IMR-90 (cell line): ENCODE measurements at regions not wholly inside any gene's neighbourhood (a gene's known extent, or its start where the extent isn't known, plus 50 kb on each side); places are given as distances from the start of the nearest gene placed in this dataset.

Experiments used
- ATAC-seq: fragments of 200-7000 bp; cut with Tn5 transposase; 2 replicates; pipeline ENCODE4 v1.9.1; 2020; ENCODE audit warnings: low read depth, mild to moderate bottlenecking, moderate library complexity
- BruUV-seq: library from RNA; stranded (reverse); fragments of 400-500 nt; replicated peaks from 2 replicates; lab custom pipeline; 2021; lab: Mats Ljungman, UMichigan
- CTCF ChIA-PET: fragments of 300-600 bp; formaldehyde crosslinking; extraction: SDS; loops from one replicate; lab custom pipeline; 2021; ENCODE audit warnings: antibody characterized with exemption; lab: Yijun Ruan, JAX
- POLR2A ChIA-PET: fragments of 300-600 bp; sonication (Branson Sonifier 250); formaldehyde crosslinking; loops from one replicate; lab custom pipeline; 2022; ENCODE audit warnings: antibody characterized with exemption; ENCODE audit not compliant: unreplicated experiment; lab: Charles Lee
- DNase-seq: peaks from one replicate; pipeline ENCODE4 v3.0.0; 2013
- H2AFZ ChIP-seq: replicated peaks from 2 replicates; pipeline ENCODE3; 2013; ENCODE audit warnings: low read length, mild to moderate bottlenecking; ENCODE audit not compliant: poor library complexity
- H2AK5ac ChIP-seq: 2 replicates; pipeline ENCODE4 v1.6.1; 2013; ENCODE audit warnings: low read depth, low read length, inconsistent platforms
- H2AK9ac ChIP-seq: replicated peaks from 2 replicates; pipeline ENCODE3; 2013; ENCODE audit warnings: mild to moderate bottlenecking, low read depth, low read length, moderate library complexity; ENCODE audit not compliant: poor library complexity
- H2BK120ac ChIP-seq: 2 replicates; pipeline ENCODE4 v1.6.1; 2013; ENCODE audit warnings: low read depth, low read length, inconsistent platforms
- H2BK15ac ChIP-seq: 3 replicates; pipeline ENCODE4 v1.6.1; 2013; ENCODE audit warnings: low read depth, low read length, inconsistent platforms
- H2BK20ac ChIP-seq: 2 replicates; pipeline ENCODE4 v1.6.1; 2013; ENCODE audit warnings: low read depth, mild to moderate bottlenecking, inconsistent platforms, low read length, moderate library complexity
- H2BK5ac ChIP-seq: 2 replicates; pipeline ENCODE4 v1.6.1; 2013; ENCODE audit warnings: mild to moderate bottlenecking, low read depth, low read length, inconsistent platforms; ENCODE audit not compliant: poor library complexity, severe bottlenecking
- H3K14ac ChIP-seq: replicated peaks from 2 replicates; pipeline ENCODE4 v1.6.1; 2013; ENCODE audit warnings: low read depth, low read length, inconsistent platforms
- H3K18ac ChIP-seq: 2 replicates; pipeline ENCODE4 v1.6.1; 2013; ENCODE audit warnings: low read depth, low read length, control low read depth
- H3K23ac ChIP-seq: 2 replicates; pipeline ENCODE4 v1.6.1; 2013; ENCODE audit warnings: low read depth, low read length, inconsistent platforms
- H3K27ac ChIP-seq: 2 replicates; pipeline ENCODE4 v1.5.1; 2013; ENCODE audit warnings: mild to moderate bottlenecking, control low read depth, low read length; ENCODE audit not compliant: insufficient read depth
- H3K27me3 ChIP-seq: 2 replicates; pipeline ENCODE4 v1.6.1; 2013; ENCODE audit warnings: low read length; ENCODE audit not compliant: control insufficient read depth, insufficient read depth
- H3K36me3 ChIP-seq: 2 replicates; pipeline ENCODE4 v1.6.1; 2013; ENCODE audit warnings: low read length, mixed read lengths; ENCODE audit not compliant: control insufficient read depth, insufficient read depth
- H3K4ac ChIP-seq: 2 replicates; pipeline ENCODE4 v1.6.1; 2013; ENCODE audit warnings: low read depth, low read length, inconsistent platforms
- H3K4me1 ChIP-seq: 2 replicates; pipeline ENCODE4 v1.6.1; 2013; ENCODE audit warnings: low read length, mixed read lengths; ENCODE audit not compliant: control insufficient read depth, insufficient read depth
- H3K4me2 ChIP-seq: 2 replicates; pipeline ENCODE4 v1.6.1; 2013; ENCODE audit warnings: low read depth, mild to moderate bottlenecking, control low read depth, low read length, moderate library complexity
- H3K4me3 ChIP-seq: 2 replicates; pipeline ENCODE4 v1.5.1; 2013; ENCODE audit warnings: low read depth, mild to moderate bottlenecking, control low read depth, low read length, moderate library complexity; ENCODE audit not compliant: insufficient read depth
- H3K56ac ChIP-seq: 2 replicates; pipeline ENCODE4 v1.6.1; 2013; ENCODE audit warnings: low read length, inconsistent platforms; ENCODE audit not compliant: insufficient read depth; ENCODE audit errors: extremely low read depth
- H3K79me1 ChIP-seq, 2 experiments: 2 replicates each; pipeline ENCODE4 v1.6.1; 2013; ENCODE audit warnings: low read length in 2 of 2, inconsistent platforms in 1 of 2, low read depth in 1 of 2
- H3K9ac ChIP-seq: 2 replicates; pipeline ENCODE4 v1.6.1; 2013; ENCODE audit warnings: low read depth, low read length, control low read depth
- H3K9me1 ChIP-seq: 2 replicates; pipeline ENCODE4 v1.6.1; 2013; ENCODE audit warnings: low read length, inconsistent platforms; ENCODE audit not compliant: insufficient read depth
- H3K9me3 ChIP-seq: 2 replicates; pipeline ENCODE4 v1.6.1; 2013; ENCODE audit warnings: low read length; ENCODE audit not compliant: control insufficient read depth, insufficient read depth
- H4K20me1 ChIP-seq: 2 replicates; pipeline ENCODE4 v1.6.1; 2013; ENCODE audit warnings: low read length, inconsistent platforms; ENCODE audit not compliant: insufficient read depth
- H4K5ac ChIP-seq: 2 replicates; pipeline ENCODE4 v1.6.1; 2013; ENCODE audit warnings: mild to moderate bottlenecking, low read depth, low read length, control low read depth
- H4K8ac ChIP-seq, 2 experiments: 2 replicates each; pipeline ENCODE4 v1.6.1; 2013; ENCODE audit warnings: low read depth in 2 of 2, low read length in 2 of 2, control low read depth in 1 of 2, inconsistent platforms in 1 of 2
- H4K91ac ChIP-seq: 2 replicates; pipeline ENCODE4 v1.6.1; 2013; ENCODE audit warnings: low read depth, low read length, inconsistent platforms; ENCODE audit not compliant: insufficient read depth
- CHD1 ChIP-seq: IDR thresholded peaks from 2 replicates; pipeline ENCODE4 v1.6.1; 2012; ENCODE audit warnings: low read depth, low read length, improper control_type of control experiment
- RAD21 ChIP-seq: IDR thresholded peaks from 2 replicates; pipeline ENCODE4 v1.6.1; 2012; ENCODE audit warnings: low read length, improper control_type of control experiment
- RFX5 ChIP-seq: IDR thresholded peaks from 2 replicates; pipeline ENCODE4 v1.8.0; 2012; ENCODE audit warnings: low read depth, mild to moderate bottlenecking, low read length, moderate library complexity
- WGBS, 2 experiments: methylation state at CpG; one replicate each; pipeline versions ENCODE4 v1.1.5 to v1.1.7; 2013; ENCODE audit warnings: missing lambda C conversion rate in 2 of 2; ENCODE audit not compliant: insufficient read length in 1 of 2; ENCODE audit errors: extremely low coverage in 2 of 2; 5-methylcytosine and 5-hydroxymethylcytosine counted together
- dilution Hi-C: fragments of 300-500 bp; cut with HindIII; formaldehyde crosslinking; loops from one replicate; pipeline ENCODE4 v1.14.3; 2018; ENCODE audit warnings: low sequenced_read_pairs; ENCODE audit not compliant: unreplicated experiment
- in situ Hi-C: fragments of 300-500 bp; cut with MboI; formaldehyde crosslinking; loops from 3 replicates; pipeline ENCODE4 v1.14.3; 2019; ENCODE audit warnings: low sequenced_read_pairs, inconsistent platforms, mixed read lengths
- intact Hi-C: fragments of 100-400 bp; cut with micrococcal nuclease; formaldehyde crosslinking; loops from 2 replicates; pipeline ENCODE4 v1.10.0; 2022

DNA sequence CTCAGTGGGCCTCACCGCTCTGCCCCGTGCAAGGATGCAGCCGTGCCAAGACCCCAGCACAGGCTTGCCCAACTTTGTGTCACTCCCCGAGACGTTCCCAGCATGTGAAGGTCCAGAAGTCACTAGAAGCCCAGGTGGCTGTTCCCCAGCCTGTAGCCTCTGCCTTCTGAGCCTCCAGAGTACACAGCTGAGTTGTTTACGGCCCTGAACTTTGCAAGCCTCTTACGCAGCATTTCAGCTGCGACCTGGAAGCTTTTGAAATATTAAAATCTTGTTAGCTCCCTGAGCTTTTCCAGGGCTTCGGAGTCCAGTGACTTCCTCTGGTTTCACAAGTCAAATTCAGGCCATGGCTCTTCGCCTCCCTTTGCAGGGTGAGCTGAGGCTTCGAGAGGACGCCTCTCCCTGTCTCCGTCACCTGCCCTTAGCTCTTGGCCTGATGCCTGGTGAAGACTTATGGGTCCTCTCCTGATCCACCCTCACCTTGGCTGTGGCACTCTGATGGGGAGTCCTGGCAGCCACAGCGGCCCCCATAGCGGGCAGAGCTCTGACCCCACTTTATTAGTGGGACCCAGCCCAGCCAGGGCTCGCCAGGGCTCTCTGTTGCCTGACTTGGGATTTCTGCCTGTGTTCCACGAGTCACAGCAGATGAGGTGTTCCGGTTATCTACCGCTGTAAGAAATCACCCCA, 76.5 kb upstream of the HPCAL1 start:
- no peak overlapping the region for H3K4me2 ChIP-seq
- no peak overlapping the region for H3K4me3 ChIP-seq
- no peak overlapping the region for H4K5ac ChIP-seq
- H2BK20ac ChIP-seq, result no peak overlapping the region
- no peak overlapping the region for H2BK120ac ChIP-seq
- H3K56ac ChIP-seq, result no peak overlapping the region
- TF ChIP-seq RAD21, result no peak
- TF ChIP-seq RFX5, result no peak
- no peak for TF ChIP-seq CHD1
- H4K8ac ChIP-seq, result no peak overlapping the region
- no peak overlapping the region for H3K14ac ChIP-seq
- H2AK5ac ChIP-seq, result no peak overlapping the region
- no peak overlapping the region for H2AFZ ChIP-seq
- H3K79me1 ChIP-seq, result no peaks in the 10 kb centered on the region
- no peak overlapping the region for H2BK15ac ChIP-seq
- POLR2A ChIA-PET, result no interaction called here
- H2AK9ac ChIP-seq, result no peak overlapping the region
- peaks cover 10% of the 10 kb centered on the region for H3K27me3 ChIP-seq
- H3K4me1 ChIP-seq, result peaks cover 6% of the 10 kb centered on the region
- BruUV-seq, result no TSS peak
- no peak overlapping the region for H3K4ac ChIP-seq
- ATAC-seq (no peak), DNase-seq (no peak)
- dilution Hi-C loops (no loop called here), intact Hi-C loops (no loop called here), in situ Hi-C loops (no loop called here)
- H3K18ac ChIP-seq, result no peak overlapping the region
- H3K9me3 ChIP-seq, result no peaks in the 10 kb centered on the region
- H4K91ac ChIP-seq, result no peak overlapping the region
- WGBS, 2 experiments, result 76% methylated on average over 13 of the region's 19 CpGs; no CpG with 5 or more reads in 1 of the 2 experiments
- CTCF ChIA-PET, result no interaction called here
- 0 out of 2 replicates have a peak, but pooled peaks cover 3% of the 10 kb centered on the region for H3K9me1 ChIP-seq
- H3K23ac ChIP-seq, result no peak overlapping the region
- no peak overlapping the region for H3K27ac ChIP-seq
- H3K9ac ChIP-seq, result no peak overlapping the region
- H3K36me3 ChIP-seq, result no peaks in the 10 kb centered on the region
- no peak overlapping the region for H2BK5ac ChIP-seq
- H4K20me1 ChIP-seq, result no peaks in the 10 kb centered on the region
